GM12878 (cell line): ENCODE measurements at regions not wholly inside any gene's neighbourhood (a gene's known extent, or its start where the extent isn't known, plus 50 kb on each side); places are given as distances from the start of the nearest gene placed in this dataset.

Experiments
- CREM ChIP-seq: IDR thresholded peaks from 2 replicates; pipeline ENCODE4 v1.6.1; 2014; ENCODE audit warnings: antibody characterized with exemption, low read depth
- ELK1 ChIP-seq: IDR thresholded peaks from 2 replicates; pipeline ENCODE4 v1.6.1; 2012; ENCODE audit warnings: low read depth, low read length, improper control_type of control experiment
- HSF1 ChIP-seq: fragments of 150-350 bp; IDR thresholded peaks from 2 replicates; pipeline ENCODE4 v1.6.1; 2014; ENCODE audit warnings: mild to moderate bottlenecking, low read depth, low read length
- MAX ChIP-seq: IDR thresholded peaks from 2 replicates; pipeline ENCODE4 v1.6.1; 2012; ENCODE audit warnings: low read depth, low read length, improper control_type of control experiment
- MYB ChIP-seq: fragments of 150-350 bp; IDR thresholded peaks from 2 replicates; pipeline ENCODE4 v1.6.1; 2014; ENCODE audit warnings: mild to moderate bottlenecking, low read depth, low read length, borderline replicate concordance
- NR2C1 ChIP-seq: fragments of 450-650 bp; IDR thresholded peaks from 2 replicates; pipeline ENCODE4 v1.6.1; 2017; ENCODE audit warnings: antibody characterized with exemption, mild to moderate bottlenecking, moderate library complexity
- RUNX3 ChIP-seq: IDR thresholded peaks from 2 replicates; pipeline ENCODE4 v1.6.1; 2012; ENCODE audit warnings: low read length, inconsistent platforms
- SPI1 ChIP-seq: IDR thresholded peaks from 2 replicates; pipeline ENCODE4 v1.6.1; 2011; ENCODE audit warnings: low read depth, mild to moderate bottlenecking, low read length, moderate library complexity, borderline replicate concordance; ENCODE audit not compliant: insufficient read depth
- STAT1 ChIP-seq: fragments of 450-650 bp; conservative IDR thresholded peaks from 2 replicates; pipeline ENCODE4 v1.6.1; 2014; ENCODE audit warnings: antibody characterized with exemption, mild to moderate bottlenecking
- TBL1XR1 ChIP-seq: IDR thresholded peaks from 2 replicates; pipeline ENCODE4 v1.6.1; 2012; ENCODE audit warnings: low read depth, low read length, improper control_type of control experiment
- ZNF592 ChIP-seq: fragments of 450-650 bp; IDR thresholded peaks from 2 replicates; pipeline ENCODE4 v1.6.1; 2017; ENCODE audit warnings: mild to moderate bottlenecking, moderate library complexity

- no peak for TF ChIP-seq ZNF592
- no peak for TF ChIP-seq SPI1
- no peak; the same call in 1 of the 2 replicates for TF ChIP-seq TBL1XR1
- TF ChIP-seq HSF1: no peak
- TF ChIP-seq MYB: no peak
- TF ChIP-seq NR2C1: no peak
- no peak for TF ChIP-seq RUNX3
- no peak for TF ChIP-seq CREM
- no peak for TF ChIP-seq MAX
- TF ChIP-seq ELK1: no peak
- TF ChIP-seq STAT1: no peak
- TF ChIP-seq, all 136 proteins: peak for 0
These were observed 259.4 kb upstream of the PCDH7 start (continued) for GRCh38 chr4:30460818-30461217.
